PFSK-1 (cell line): ENCODE measurements at regions not wholly inside any gene's neighbourhood (a gene's known extent, or its start where the extent isn't known, plus 50 kb on each side); places are given as distances from the start of the nearest gene placed in this dataset.

Experiments used
- FOXP2 ChIP-seq: optimal IDR thresholded peaks from 2 replicates; pipeline ENCODE3; 2011; ENCODE audit warnings: borderline replicate concordance, control low read depth, inconsistent platforms; ENCODE audit not compliant: insufficient read depth; ENCODE audit errors: extremely low read length, extremely low read depth
- POLR2AphosphoS5 ChIP-seq: IDR thresholded peaks from 2 replicates; pipeline ENCODE4 v1.6.1; 2012; ENCODE audit warnings: low read depth, mild to moderate bottlenecking, control low read depth, low read length, moderate library complexity
- REST ChIP-seq, 2 experiments: IDR thresholded peaks; 2 replicates each; pipeline versions ENCODE4 v1.6.1 to v1.8.0; 2011 to 2012; ENCODE audit warnings: low read depth in 2 of 2, low read length in 2 of 2, control low read depth in 1 of 2, inconsistent platforms in 1 of 2, mild to moderate bottlenecking in 1 of 2, moderate library complexity in 1 of 2; ENCODE audit not compliant: insufficient read depth in 1 of 2
- SIN3A ChIP-seq: IDR thresholded peaks from 2 replicates; pipeline ENCODE4 v1.6.1; 2012; ENCODE audit warnings: mild to moderate bottlenecking, low read length, moderate library complexity, borderline replicate concordance; ENCODE audit not compliant: insufficient read depth
- TAF1 ChIP-seq: IDR thresholded peaks from 2 replicates; pipeline ENCODE4 v1.6.1; 2012; ENCODE audit warnings: low read length, control low read depth, borderline replicate concordance; ENCODE audit not compliant: insufficient read depth

- TF ChIP-seq TAF1 (no peak), POLR2AphosphoS5 (no peak), REST (IDR thresholded peaks at IDR 0.05; ENCODE audit: insufficient read depth in 1 of 2, low read depth in 2 of 2, low read length in 2 of 2) (no peak), FOXP2 (no peak), SIN3A (no peak)
Measured at GRCh38 chr16:65422934-65423333, 301.1 kb upstream of the CDH11 start.
